Activated naive CD8-positive, alpha-beta T cell treated with anti-CD3 and anti-CD28 coated beads, Interleukin-2, amount 50 U/mL, for 24 hours (primary cell): ENCODE measurements at regions not wholly inside any gene's neighbourhood (a gene's known extent, or its start where the extent isn't known, plus 50 kb on each side); places are given as distances from the start of the nearest gene placed in this dataset.
"Not testable (repeated sequence)": the region's sequence is repeated elsewhere in the genome, so short reads cannot be mapped to it uniquely, and the experiment has no call there.

Experiments
- ATAC-seq: fragments of 150-1000 bp; cut with Tn5 transposase; one replicate; pipeline ENCODE4 v1.10.0; 2021
- DNase-seq: peaks from one replicate; pipeline ENCODE4 v3.0.0; 2021
- H3K27ac Mint-ChIP-seq: one replicate; pipeline ENCODE4 v1.8.0; 2021; ENCODE audit warnings: mild to moderate bottlenecking, mixed read lengths
- H3K27me3 Mint-ChIP-seq: one replicate; pipeline ENCODE4 v1.8.0; 2021; ENCODE audit warnings: mixed read lengths
- H3K36me3 Mint-ChIP-seq: one replicate; pipeline ENCODE4 v1.8.0; 2021; ENCODE audit warnings: low read depth, mixed read lengths
- H3K4me1 Mint-ChIP-seq: one replicate; pipeline ENCODE4 v1.8.0; 2021; ENCODE audit warnings: mixed read lengths
- H3K4me3 Mint-ChIP-seq: one replicate; pipeline ENCODE4 v1.8.0; 2021; ENCODE audit warnings: mild to moderate bottlenecking, moderate library complexity, mixed read lengths
- H3K9me3 Mint-ChIP-seq: one replicate; pipeline ENCODE4 v1.8.0; 2021; ENCODE audit warnings: mixed read lengths

DNA sequence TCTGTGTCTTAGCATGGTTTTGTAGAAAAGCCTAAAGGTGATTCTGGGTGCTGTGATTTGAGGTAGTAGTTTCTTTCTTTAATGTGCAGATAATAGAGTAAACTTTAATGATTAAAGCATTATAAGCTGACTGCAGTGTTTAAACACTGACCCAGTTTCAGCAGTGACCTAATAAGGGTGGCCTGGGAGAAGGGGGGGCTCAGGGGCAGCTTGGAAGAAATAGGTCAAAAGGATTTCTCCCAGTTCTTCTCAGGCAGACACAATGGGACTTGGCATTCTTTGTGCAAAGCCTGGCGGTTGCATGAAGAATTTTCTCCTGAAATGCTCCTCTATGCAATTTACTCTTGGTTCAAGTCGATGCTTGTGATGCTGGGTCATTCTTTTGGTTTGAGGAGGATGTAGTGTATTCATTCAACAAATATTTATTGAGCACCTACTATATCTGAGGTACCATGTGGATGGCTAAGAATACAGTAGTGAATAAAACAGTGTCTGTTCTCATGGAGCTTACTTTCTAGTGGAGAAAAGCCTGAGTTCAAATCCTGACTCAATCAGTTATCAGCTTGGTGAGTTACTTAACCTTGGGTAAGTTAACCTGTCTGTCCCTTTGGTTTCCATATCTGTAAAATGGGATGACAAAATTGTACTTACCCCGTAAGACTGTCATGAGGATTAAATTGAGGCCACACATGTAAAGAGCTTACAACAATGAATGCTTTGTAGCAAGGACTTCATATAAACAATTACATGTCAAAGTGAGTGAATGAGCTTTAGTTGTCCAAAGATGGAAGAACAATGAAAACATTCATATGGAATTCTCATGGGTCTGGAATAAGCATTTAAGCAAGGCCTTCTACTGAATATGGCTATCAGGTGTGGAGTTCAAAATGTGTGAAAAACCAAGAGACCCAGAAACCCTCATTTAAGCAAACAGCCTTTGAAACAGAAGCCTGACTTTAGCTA lies 210.2 kb downstream of the KCNRG start:
- no peaks in the 10 kb centered on the region for H3K36me3 Mint-ChIP-seq
- H3K27ac Mint-ChIP-seq, result peak overlapping the region; percentile 22
- H3K27me3 Mint-ChIP-seq, result peaks cover 7% of the 10 kb centered on the region
- H3K4me1 Mint-ChIP-seq, result peaks cover 71% of the 10 kb centered on the region
- DNase-seq (no peak), ATAC-seq (no peak)
- H3K9me3 Mint-ChIP-seq, result no peaks in the 10 kb centered on the region
- H3K4me3 Mint-ChIP-seq, result no peak overlapping the region

DNA sequence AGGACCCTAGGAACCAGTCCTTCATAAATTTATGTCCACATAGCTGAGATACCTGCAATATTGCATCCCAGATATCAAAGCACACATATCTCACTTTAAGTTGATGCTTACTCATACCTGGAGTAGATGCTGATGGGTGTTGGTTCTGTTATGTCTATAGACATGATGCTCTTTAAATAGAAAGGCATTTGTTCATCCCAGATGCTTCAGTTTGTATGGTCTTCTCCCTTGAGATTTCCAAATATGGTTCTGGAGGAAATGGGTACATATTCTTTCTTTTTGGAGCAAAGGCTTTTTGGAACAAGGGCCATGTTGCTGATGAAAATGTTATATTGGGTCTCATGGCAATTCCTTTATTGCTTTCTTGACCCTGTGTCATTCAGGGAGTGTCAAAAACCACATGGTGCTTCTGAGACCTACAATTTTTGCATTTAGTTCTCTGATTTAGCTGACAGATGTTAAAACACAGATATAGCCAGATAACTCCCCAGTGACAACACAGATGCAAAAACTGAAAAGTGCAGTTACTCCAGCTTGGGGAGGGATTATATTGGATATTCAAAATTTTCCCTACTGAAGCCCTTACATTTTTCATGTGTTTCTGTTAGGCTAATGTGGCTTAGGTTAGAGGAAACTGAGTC lies 211.4 kb downstream of the KCNRG start:
- Mint-ChIP-seq H3K36me3 (no peaks in the 10 kb centered on the region), H3K4me1 (peaks cover 76% of the 10 kb centered on the region), H3K9me3 (no peaks in the 10 kb centered on the region), H3K27me3 (peaks cover 2% of the 10 kb centered on the region), H3K27ac (peak overlapping the region; percentile 66), H3K4me3 (no peak overlapping the region)
- no peak for DNase-seq
- ATAC-seq, result peak; percentile 22

DNA sequence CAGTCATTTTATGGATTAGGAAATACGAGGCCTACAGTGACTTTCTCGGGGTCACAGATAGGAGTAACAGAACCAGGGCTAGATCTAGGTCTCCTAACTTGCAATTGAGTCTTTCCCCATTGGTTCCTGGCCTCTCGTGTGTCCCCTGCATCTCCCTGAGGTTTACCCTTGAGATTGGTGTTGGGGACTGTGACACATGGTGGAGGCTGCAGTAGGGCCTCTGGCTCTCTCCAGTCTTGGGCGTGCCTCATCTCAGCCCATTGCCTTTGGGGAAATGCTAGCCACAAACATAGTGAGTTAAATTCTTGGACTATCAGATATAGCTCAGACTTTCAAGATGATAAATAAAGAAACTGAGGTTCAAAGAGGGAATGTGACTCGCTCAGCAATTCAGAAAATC lies 212.1 kb downstream of the KCNRG start:
- Mint-ChIP-seq H3K27me3 (peaks cover 2% of the 10 kb centered on the region), H3K4me1 (peaks cover 71% of the 10 kb centered on the region), H3K9me3 (no peaks in the 10 kb centered on the region), H3K36me3 (no peaks in the 10 kb centered on the region), H3K4me3 (no peak overlapping the region), H3K27ac (peak overlapping the region; percentile 66)
- no peak for DNase-seq
- ATAC-seq, result peak; percentile 76

DNA sequence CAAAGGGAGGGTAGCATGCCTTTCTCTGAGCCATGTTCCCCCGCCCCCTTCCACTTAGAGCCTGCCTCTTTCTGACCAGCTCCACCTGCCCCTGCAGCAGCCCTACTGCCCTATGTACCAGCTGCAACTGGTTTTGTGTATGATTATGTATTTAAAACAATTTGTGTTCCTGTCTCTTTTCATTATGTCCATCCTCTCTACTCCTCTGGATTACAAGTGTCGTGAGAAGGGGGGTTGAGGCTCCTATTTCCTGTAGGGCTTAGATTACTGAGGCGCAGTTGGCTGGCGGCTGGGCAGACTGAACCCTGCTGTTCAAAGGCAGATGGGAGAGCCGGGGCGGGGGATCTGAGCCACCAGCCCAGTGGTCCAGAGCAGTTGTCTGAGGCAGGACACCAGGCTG lies 213.3 kb downstream of the KCNRG start:
- Mint-ChIP-seq H3K27me3 (peaks cover 7% of the 10 kb centered on the region), H3K36me3 (peaks cover 4% of the 10 kb centered on the region), H3K27ac (no peak overlapping the region), H3K4me3 (no peak overlapping the region), H3K4me1 (peaks cover 74% of the 10 kb centered on the region), H3K9me3 (peaks cover 9% of the 10 kb centered on the region)
- DNase-seq (no peak), ATAC-seq (no peak)

DNA sequence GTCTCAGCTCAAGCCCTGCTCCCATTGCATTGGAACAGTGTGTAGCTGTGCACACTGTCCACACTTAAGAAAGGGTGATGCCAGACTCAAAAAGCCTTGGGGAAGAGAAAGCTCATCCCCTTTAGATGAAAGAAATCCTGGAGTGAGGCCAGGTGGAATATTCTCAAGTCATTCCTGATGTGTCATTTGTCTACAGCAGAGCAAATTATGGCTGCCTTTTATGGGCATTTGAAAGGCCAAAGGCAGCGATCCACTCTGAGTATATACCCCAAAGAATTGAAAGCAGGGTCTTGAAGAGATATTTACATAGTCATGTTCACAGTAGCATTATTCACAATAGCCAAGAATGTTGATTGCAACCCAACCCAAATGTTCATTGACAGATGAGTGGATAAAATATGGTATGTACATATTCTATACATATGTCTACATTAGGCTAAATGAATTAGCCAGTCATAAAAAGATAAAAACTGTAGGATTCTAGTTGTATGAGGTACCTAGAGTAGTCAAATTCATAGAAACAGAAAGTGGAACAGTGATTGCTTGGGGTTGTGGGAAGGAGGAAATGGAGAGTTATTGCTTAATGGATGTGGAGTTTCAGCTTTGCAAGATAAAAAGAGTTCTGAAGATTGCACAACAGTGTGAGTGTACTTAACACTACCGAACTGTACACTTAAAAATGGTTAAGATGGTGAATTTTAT lies 214.9 kb downstream of the KCNRG start:
- Mint-ChIP-seq H3K4me1 (peaks cover 60% of the 10 kb centered on the region), H3K4me3 (no peak overlapping the region), H3K9me3 (peaks cover 9% of the 10 kb centered on the region), H3K27me3 (peaks cover 5% of the 10 kb centered on the region), H3K27ac (peak overlapping the region; percentile 39), H3K36me3 (peaks cover 4% of the 10 kb centered on the region)
- DNase-seq (no peak), ATAC-seq (peak; percentile 33)

DNA sequence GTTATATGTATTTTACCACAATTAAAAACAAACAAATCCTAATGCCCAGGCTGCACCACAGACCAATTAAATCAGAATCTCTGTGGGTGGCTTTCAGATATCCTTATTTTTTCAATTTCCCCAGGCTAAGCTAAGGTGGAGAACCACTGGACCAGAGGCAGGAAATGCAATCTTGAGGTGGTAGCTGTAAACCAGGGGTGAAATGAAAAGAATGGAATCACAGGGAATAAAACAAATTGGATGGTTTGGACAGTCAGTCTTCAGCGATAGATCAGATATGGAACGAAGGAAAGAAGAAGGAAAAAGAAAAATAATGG lies 215.4 kb downstream of the KCNRG start:
- DNase-seq, result no peak
- Mint-ChIP-seq H3K27ac (peak overlapping the region; percentile 39), H3K36me3 (peaks cover 6% of the 10 kb centered on the region), H3K4me3 (no peak overlapping the region), H3K4me1 (peaks cover 60% of the 10 kb centered on the region), H3K27me3 (peaks cover 7% of the 10 kb centered on the region), H3K9me3 (peaks cover 9% of the 10 kb centered on the region)
- ATAC-seq, result no peak

DNA sequence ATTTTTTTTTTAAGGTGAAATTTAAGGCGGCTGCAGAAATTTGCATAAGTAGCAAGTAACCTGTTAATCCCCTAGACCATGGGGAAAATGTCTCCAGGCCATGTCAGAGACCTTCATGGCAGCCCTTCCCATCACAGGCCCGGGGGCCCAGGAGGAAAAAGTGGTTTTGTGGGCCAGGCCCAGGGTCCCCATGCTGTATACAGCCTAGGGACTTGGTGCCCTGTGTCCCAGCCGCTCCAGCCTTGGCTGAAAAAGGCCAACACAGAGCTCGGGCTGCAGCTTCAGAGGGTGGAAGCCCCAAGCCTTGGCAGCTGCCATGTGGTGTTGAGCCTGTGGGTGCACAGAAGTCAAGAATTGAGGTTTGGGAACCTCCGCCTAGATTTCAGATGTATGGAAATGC lies 218.3 kb downstream of the KCNRG start:
- ATAC-seq, H3K36me3 Mint-ChIP-seq, H3K27me3 Mint-ChIP-seq, H3K27ac Mint-ChIP-seq, H3K4me3 Mint-ChIP-seq, DNase-seq: not testable (repeated sequence)
- peaks cover 59% of the 10 kb centered on the region for H3K4me1 Mint-ChIP-seq
- peaks cover 14% of the 10 kb centered on the region for H3K9me3 Mint-ChIP-seq

DNA sequence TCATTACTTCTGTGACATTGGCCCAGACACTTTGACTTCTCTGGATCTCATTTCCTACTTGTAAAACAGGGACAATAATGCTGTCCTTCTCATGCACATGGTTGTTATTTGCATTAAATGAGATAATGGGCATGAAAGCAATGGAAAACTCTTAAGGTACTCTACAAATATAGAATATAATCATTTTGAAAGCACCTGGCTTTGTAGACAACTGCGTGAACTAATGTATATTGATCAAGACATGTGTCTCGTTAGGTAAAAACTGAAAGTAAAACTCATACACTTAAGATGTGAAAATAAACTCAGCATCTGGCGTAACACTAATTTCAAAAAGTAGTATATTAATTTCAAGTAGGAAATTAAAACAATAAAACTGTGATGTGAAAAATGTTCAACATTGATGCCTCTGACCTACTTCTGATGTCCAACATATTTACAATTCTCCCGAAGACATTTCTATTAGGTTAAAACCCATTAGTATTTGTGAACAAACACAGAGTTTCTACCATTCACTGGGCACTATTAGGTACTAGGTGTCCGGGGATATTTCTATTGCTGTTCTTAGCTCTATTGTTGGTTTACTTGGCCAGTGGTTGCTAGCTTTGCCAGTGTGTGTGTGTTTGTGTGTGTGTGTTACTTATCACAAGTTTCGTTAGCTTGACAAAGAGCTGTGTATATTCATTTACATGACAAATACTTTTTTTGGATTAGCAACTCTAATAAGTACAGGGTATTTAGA lies 220.5 kb downstream of the KCNRG start:
- peaks cover 12% of the 10 kb centered on the region for H3K27me3 Mint-ChIP-seq

DNA sequence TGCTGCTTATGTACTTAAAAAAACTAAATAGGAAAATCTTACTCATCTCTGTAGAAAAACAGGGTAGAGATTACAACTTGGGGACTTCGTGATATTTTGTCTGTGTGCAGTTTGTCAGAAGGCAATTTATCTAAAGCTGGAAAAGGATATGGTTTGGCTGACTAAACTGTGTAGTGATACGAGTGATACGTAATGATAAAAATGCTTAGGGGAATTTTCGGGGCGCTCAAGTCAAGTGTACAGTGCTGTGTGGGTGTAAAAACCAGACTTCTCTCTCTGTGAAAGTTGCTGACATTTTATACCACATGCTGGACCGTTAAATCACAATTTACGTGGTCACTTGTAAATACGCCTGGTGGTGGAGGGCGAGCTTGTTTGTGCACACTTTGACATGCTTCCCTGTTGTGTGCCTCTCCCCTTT lies 221.7 kb downstream of the KCNRG start:
- Mint-ChIP-seq H3K36me3 (peaks cover 6% of the 10 kb centered on the region), H3K4me3 (peak overlapping the region; percentile 63), H3K27ac (peak overlapping the region; percentile 91), H3K9me3 (peaks cover 14% of the 10 kb centered on the region), H3K4me1 (peaks cover 50% of the 10 kb centered on the region), H3K27me3 (peaks cover 16% of the 10 kb centered on the region)
- ATAC-seq (peak; percentile 92), DNase-seq (peak; percentile 16)

More for the DNA sequence above, 220.5 kb downstream of the KCNRG start:
- no peak for ATAC-seq
- Mint-ChIP-seq H3K27ac (peak overlapping the region; percentile 91), H3K9me3 (peaks cover 14% of the 10 kb centered on the region), H3K36me3 (peaks cover 6% of the 10 kb centered on the region), H3K4me3 (peak overlapping the region; percentile 31), H3K4me1 (peaks cover 57% of the 10 kb centered on the region)
- no peak for DNase-seq

DNA sequence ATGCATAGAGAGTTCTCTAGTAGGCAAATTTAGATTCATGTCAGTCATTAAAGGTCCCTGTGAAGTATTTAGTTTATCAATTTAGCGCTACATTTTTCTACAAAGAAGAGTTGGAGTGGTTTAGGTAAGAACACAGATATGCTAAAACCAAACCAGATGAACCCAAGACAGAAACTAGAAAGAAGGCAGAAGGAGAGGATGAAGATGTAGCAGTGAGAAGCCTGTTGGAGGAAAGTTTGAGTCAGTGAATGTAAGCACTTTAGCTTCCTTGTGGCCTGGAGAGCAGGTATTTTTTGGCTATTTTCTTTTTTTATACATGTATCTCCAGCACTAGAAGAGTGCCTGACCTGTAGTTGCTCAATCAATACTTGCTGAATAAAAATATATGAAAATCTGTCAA lies 223.7 kb downstream of the KCNRG start:
- peaks cover 13% of the 10 kb centered on the region for H3K27me3 Mint-ChIP-seq
- peak overlapping the region; percentile 8 for H3K27ac Mint-ChIP-seq
- H3K4me3 Mint-ChIP-seq, result no peak overlapping the region
- ATAC-seq, result peak; percentile 69
- peaks cover 2% of the 10 kb centered on the region for H3K36me3 Mint-ChIP-seq
- peaks cover 48% of the 10 kb centered on the region for H3K4me1 Mint-ChIP-seq
- no peak for DNase-seq
- H3K9me3 Mint-ChIP-seq, result peaks cover 4% of the 10 kb centered on the region

DNA sequence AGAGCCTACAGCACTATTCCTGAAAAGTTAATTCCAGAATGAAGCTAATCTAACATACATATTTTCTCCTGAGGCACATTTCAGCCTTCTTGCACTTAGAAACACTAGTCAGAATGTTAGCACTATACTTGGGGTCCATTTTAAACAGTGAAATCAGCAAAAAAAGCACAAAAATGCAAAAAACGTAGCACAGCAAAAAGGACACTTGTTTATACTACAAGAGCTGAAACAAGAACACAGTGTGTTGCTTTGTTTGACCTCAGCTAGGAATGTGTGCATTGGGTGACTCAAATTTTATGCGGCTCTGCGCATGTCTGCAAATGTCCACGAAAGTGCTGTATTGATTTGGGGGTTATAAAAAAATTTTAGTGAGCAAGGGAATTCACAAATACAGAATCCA lies 226.2 kb downstream of the KCNRG start:
- peaks cover 11% of the 10 kb centered on the region for H3K27me3 Mint-ChIP-seq
- H3K9me3 Mint-ChIP-seq, result peaks cover 3% of the 10 kb centered on the region
- H3K4me3 Mint-ChIP-seq, result no peak overlapping the region
- DNase-seq (no peak), ATAC-seq (no peak)
- H3K4me1 Mint-ChIP-seq, result peaks cover 52% of the 10 kb centered on the region
- no peaks in the 10 kb centered on the region for H3K36me3 Mint-ChIP-seq
- H3K27ac Mint-ChIP-seq, result no peak overlapping the region

DNA sequence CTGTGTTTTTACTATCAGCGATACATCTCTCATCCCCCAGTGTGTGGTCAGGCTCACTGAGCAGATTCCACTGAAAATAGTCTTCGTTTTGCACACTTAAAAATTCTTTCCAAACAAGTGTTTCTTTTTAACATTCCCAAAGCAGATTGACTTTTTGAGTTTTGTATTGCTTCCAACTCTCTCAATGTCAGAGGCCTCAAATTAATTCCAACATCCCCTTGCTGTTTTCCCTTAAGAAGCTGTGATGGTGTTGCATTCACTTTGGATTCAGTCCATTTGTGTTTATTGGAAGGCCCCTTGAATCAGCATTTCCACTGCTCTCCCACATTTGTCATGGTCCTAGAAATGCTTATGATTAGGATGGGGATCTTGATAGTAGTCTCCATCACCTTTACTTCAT lies 228.7 kb downstream of the KCNRG start:
- Mint-ChIP-seq H3K36me3 (no peaks in the 10 kb centered on the region), H3K27me3 (peaks cover 12% of the 10 kb centered on the region), H3K9me3 (no peaks in the 10 kb centered on the region), H3K4me3 (no peak overlapping the region), H3K4me1 (peaks cover 39% of the 10 kb centered on the region), H3K27ac (no peak overlapping the region)
- ATAC-seq (no peak), DNase-seq (no peak)

DNA sequence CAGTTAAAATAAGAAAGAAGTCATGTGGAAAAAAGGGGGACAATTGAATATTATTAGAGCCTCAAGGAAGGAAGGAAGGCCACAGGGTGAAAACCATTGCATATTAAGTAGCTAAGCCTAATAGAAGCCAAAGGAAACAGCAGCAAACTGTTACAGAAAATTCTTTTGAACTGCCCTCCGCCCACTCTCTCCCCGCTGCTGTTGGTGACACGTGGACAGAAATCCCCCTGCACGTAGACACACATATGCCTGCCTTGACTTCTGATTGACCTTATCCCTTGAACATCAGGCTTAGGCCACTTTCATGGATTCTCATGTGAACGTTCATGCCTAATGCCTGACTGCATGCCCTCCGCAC lies 229.1 kb downstream of the KCNRG start:
- DNase-seq (peak; percentile 27), ATAC-seq (no peak)
- Mint-ChIP-seq H3K27me3 (peaks cover 12% of the 10 kb centered on the region), H3K36me3 (no peaks in the 10 kb centered on the region), H3K9me3 (no peaks in the 10 kb centered on the region), H3K4me3 (no peak overlapping the region), H3K27ac (peak overlapping the region; percentile 83), H3K4me1 (peaks cover 39% of the 10 kb centered on the region)
